Ovary (tissue), 3 donors: ENCODE measurements at regions not wholly inside any gene's neighbourhood (a gene's known extent, or its start where the extent isn't known, plus 50 kb on each side); places are given as distances from the start of the nearest gene placed in this dataset.

Experiments used
- EP300 ChIP-seq: sonication (generic); formaldehyde crosslinking; IDR thresholded peaks from one replicate; pipeline ENCODE4 v1.6.1; 2017; ENCODE audit warnings: antibody characterized with exemption
- POLR2A ChIP-seq: fragments of 450-650 bp; IDR thresholded peaks from one replicate; pipeline ENCODE4 v1.6.1; 2017; ENCODE audit warnings: antibody characterized with exemption, mild to moderate bottlenecking, moderate library complexity
- TF ChIP-seq, protein P1 (sequence below), 3 donors: fragments of 450-650 bp in 2 of 3; fragments of 200-600 bp in 1 of 3; IDR thresholded peaks; one replicate each; pipeline versions ENCODE4 v1.5.1 to v1.8.0; 2016 to 2022; ENCODE audit warnings: antibody characterized with exemption in 3 of 3, mild to moderate bottlenecking in 1 of 3
- donor health status: DM: no; HTN: no; CAD: no.

DNA sequence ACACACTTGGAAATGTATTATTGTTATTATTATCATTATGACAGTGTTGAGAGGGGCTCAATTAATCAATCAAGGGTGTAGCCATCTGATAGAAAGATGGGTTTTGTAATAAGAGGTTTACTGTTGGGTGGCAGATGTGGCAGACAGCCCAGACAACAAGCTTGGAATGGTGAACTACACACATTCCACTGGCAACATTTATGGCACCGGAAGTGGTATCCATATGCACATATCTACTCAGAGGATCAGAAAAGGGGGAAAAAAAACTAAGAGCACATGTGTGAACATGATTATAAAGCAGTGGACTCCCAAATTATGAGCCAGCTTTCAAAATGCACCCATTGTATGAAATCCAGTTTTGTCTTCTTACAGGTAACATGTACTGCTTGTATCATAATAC lies 125.9 kb upstream of the ARX start:
- TF ChIP-seq, protein P1, sequence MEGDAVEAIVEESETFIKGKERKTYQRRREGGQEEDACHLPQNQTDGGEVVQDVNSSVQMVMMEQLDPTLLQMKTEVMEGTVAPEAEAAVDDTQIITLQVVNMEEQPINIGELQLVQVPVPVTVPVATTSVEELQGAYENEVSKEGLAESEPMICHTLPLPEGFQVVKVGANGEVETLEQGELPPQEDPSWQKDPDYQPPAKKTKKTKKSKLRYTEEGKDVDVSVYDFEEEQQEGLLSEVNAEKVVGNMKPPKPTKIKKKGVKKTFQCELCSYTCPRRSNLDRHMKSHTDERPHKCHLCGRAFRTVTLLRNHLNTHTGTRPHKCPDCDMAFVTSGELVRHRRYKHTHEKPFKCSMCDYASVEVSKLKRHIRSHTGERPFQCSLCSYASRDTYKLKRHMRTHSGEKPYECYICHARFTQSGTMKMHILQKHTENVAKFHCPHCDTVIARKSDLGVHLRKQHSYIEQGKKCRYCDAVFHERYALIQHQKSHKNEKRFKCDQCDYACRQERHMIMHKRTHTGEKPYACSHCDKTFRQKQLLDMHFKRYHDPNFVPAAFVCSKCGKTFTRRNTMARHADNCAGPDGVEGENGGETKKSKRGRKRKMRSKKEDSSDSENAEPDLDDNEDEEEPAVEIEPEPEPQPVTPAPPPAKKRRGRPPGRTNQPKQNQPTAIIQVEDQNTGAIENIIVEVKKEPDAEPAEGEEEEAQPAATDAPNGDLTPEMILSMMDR (IDR thresholded peaks at IDR 0.05) = no peak
- no peak for TF ChIP-seq POLR2A
- TF ChIP-seq EP300 = no peak
